HCT116 (cell line): ENCODE measurements at regions not wholly inside any gene's neighbourhood (a gene's known extent, or its start where the extent isn't known, plus 50 kb on each side); places are given as distances from the start of the nearest gene placed in this dataset.

Experiments
- ATAC-seq: fragments of 200-7000 bp; cut with Tn5 transposase; 2 replicates; pipeline ENCODE4 v1.9.1; 2020; ENCODE audit warnings: mild to moderate bottlenecking, moderate library complexity
- BruUV-seq: library from RNA; stranded (reverse); fragments of 400-500 nt; replicated peaks from 2 replicates; lab custom pipeline; 2021; lab: Mats Ljungman, UMichigan
- CTCF ChIA-PET: fragments of 300-600 bp; sonication (Branson Sonifier 250); formaldehyde crosslinking; loops from one replicate; lab custom pipeline; 2021; ENCODE audit warnings: antibody characterized with exemption; lab: Charles Lee
- POLR2A ChIA-PET: fragments of 300-600, 350-600 bp; sonication (Branson Sonifier 250); formaldehyde crosslinking; loops from one replicate; lab custom pipeline; 2021; ENCODE audit warnings: antibody characterized with exemption; lab: Charles Lee
- RAD21 ChIA-PET, 2 experiments: fragments of 300-600 bp; sonication (Branson Sonifier 250); formaldehyde crosslinking; loops; one replicate each; lab custom pipeline; 2023; ENCODE audit warnings: low total read pairs in 2 of 2; ENCODE audit not compliant: uncharacterized antibody in 2 of 2, unreplicated experiment in 2 of 2, low non-redundant PET in 1 of 2; lab: Charles Lee
- DNase-seq: peaks from one replicate; pipeline ENCODE4 v3.0.0-alpha.2; 2010; ENCODE audit warnings: low read depth, low spot score
- H2AFZ ChIP-seq: fragments of 200-600 bp; shearing (Covaris generic), sonication (generic); 2 replicates; pipeline ENCODE4 v1.6.1; 2017; ENCODE audit warnings: low read depth, mixed run types, mixed read lengths, antibody characterized with exemption, low read length; ENCODE audit not compliant: poor library complexity, severe bottlenecking
- H3K27ac ChIP-seq: 2 replicates; pipeline ENCODE4 v1.5.1; 2012; ENCODE audit warnings: low read depth, low read length
- H3K27me3 ChIP-seq: fragments of 200-600 bp; sonication (generic); 2 replicates; pipeline ENCODE4 v1.6.1; 2016; ENCODE audit warnings: mixed run types, low read length, mixed read lengths; ENCODE audit not compliant: insufficient read depth
- H3K36me3 ChIP-seq, 2 experiments: fragments of 200-500 bp in 1 of 2; fragments of 200-600 bp in 1 of 2; sonication (Bioruptor generic) in 1 of 2; sonication (generic) in 1 of 2; 2 replicates each; pipeline versions ENCODE4 v1.5.1 to v1.6.1; 2014 to 2016; ENCODE audit warnings: low read length in 2 of 2, inconsistent platforms in 1 of 2, mixed read lengths in 1 of 2, mixed run types in 1 of 2; ENCODE audit not compliant: insufficient read depth in 2 of 2, control insufficient read depth in 1 of 2
- H3K4me1 ChIP-seq, 2 experiments: fragments of 200-600 bp in 1 of 2; sonication (generic) in 1 of 2; 2 replicates each; pipeline versions ENCODE4 v1.5.1 to v1.6.1; 2012 to 2017; ENCODE audit warnings: low read length in 2 of 2, inconsistent platforms in 1 of 2, mild to moderate bottlenecking in 1 of 2, mixed read lengths in 1 of 2, mixed run types in 1 of 2, moderate library complexity in 1 of 2; ENCODE audit not compliant: insufficient read depth in 2 of 2, control insufficient read depth in 1 of 2
- H3K4me2 ChIP-seq: fragments of 200-600 bp; sonication (generic); 2 replicates; pipeline ENCODE4 v1.6.1; 2017; ENCODE audit warnings: mixed run types, low read length, mixed read lengths
- H3K4me3 ChIP-seq, 2 experiments: fragments of 200-600 bp in 1 of 2; sonication (generic) in 1 of 2; replicated peaks in 1 of 2; 2 replicates each; pipeline ENCODE4 v1.5.1; 2011 to 2016; ENCODE audit warnings: low read length in 2 of 2, control low read depth in 1 of 2, low read depth in 1 of 2, mild to moderate bottlenecking in 1 of 2, mixed read lengths in 1 of 2, mixed run types in 1 of 2
- H3K79me2 ChIP-seq: fragments of 200-600 bp; sonication (generic); 2 replicates; pipeline ENCODE4 v1.6.1; 2017; ENCODE audit warnings: mild to moderate bottlenecking, mixed run types, low read length, moderate library complexity, mixed read lengths; ENCODE audit not compliant: insufficient read depth
- H3K9ac ChIP-seq: fragments of 200-600 bp; sonication (generic); 2 replicates; pipeline ENCODE4 v1.6.1; 2016; ENCODE audit warnings: low read length, mixed read lengths
- H3K9me2 ChIP-seq: fragments of 200-600 bp; sonication (generic), shearing (Covaris generic); 2 replicates; pipeline ENCODE4 v1.6.1; 2017; ENCODE audit warnings: mixed run types, mild to moderate bottlenecking, moderate library complexity; ENCODE audit not compliant: insufficient read depth
- H3K9me3 ChIP-seq, 2 experiments: fragments of 200-500 bp in 1 of 2; fragments of 200-600 bp in 1 of 2; sonication (Bioruptor generic) in 1 of 2; sonication (generic) in 1 of 2; 2 replicates each; pipeline ENCODE4 v1.6.1; 2014 to 2017; ENCODE audit warnings: low read length in 2 of 2, mixed read lengths in 2 of 2, inconsistent platforms in 1 of 2, low read depth in 1 of 2, mild to moderate bottlenecking in 1 of 2, mixed run types in 1 of 2, moderate library complexity in 1 of 2; ENCODE audit not compliant: control insufficient read depth in 1 of 2, insufficient read depth in 1 of 2
- H4K20me1 ChIP-seq: fragments of 200-600 bp; sonication (generic), shearing (Covaris generic); 2 replicates; pipeline ENCODE4 v1.6.1; 2017; ENCODE audit warnings: mixed run types, mild to moderate bottlenecking, moderate library complexity; ENCODE audit not compliant: insufficient read depth
- CBX3 ChIP-seq: IDR thresholded peaks from 2 replicates; pipeline ENCODE4 v1.6.1; 2012; ENCODE audit warnings: low read depth
- EGR1 ChIP-seq: IDR thresholded peaks from 2 replicates; pipeline ENCODE4 v1.6.1; 2012; ENCODE audit warnings: low read depth
- ELF1 ChIP-seq: IDR thresholded peaks from 2 replicates; pipeline ENCODE4 v1.6.1; 2012; ENCODE audit warnings: low read depth, borderline replicate concordance
- EZH2phosphoT487 ChIP-seq: fragments of 200-600 bp; IDR thresholded peaks from 2 replicates; pipeline ENCODE4 v1.6.1; 2018; ENCODE audit warnings: antibody characterized with exemption, borderline replicate concordance
- FOSL1 ChIP-seq: IDR thresholded peaks from 2 replicates; pipeline ENCODE4 v1.6.1; 2012; ENCODE audit warnings: low read depth
- JUND ChIP-seq: IDR thresholded peaks from 2 replicates; pipeline ENCODE4 v1.6.1; 2012
- POLR2AphosphoS5 ChIP-seq: IDR thresholded peaks from 2 replicates; pipeline ENCODE4 v1.6.1; 2011; ENCODE audit warnings: mild to moderate bottlenecking, low read depth, low read length, moderate library complexity
- SIN3A ChIP-seq: IDR thresholded peaks from 2 replicates; pipeline ENCODE4 v1.6.1; 2012; ENCODE audit warnings: low read depth
- SP1 ChIP-seq: IDR thresholded peaks from 2 replicates; pipeline ENCODE4 v1.6.1; 2012; ENCODE audit warnings: low read depth
- TCF7L2 ChIP-seq: IDR thresholded peaks from 2 replicates; pipeline ENCODE4 v1.7.0; 2011; ENCODE audit warnings: borderline replicate concordance, inconsistent platforms; ENCODE audit not compliant: insufficient read depth, insufficient read length; ENCODE audit errors: extremely low read depth
- YY1 ChIP-seq: IDR thresholded peaks from 2 replicates; pipeline ENCODE4 v1.6.1; 2011; ENCODE audit warnings: low read length, low read depth, moderate library complexity, mild to moderate bottlenecking; ENCODE audit not compliant: insufficient replicate concordance; ENCODE audit errors: extremely low read depth
- ZBTB33 ChIP-seq: IDR thresholded peaks from 2 replicates; pipeline ENCODE4 v1.6.1; 2011; ENCODE audit warnings: mild to moderate bottlenecking, low read length, moderate library complexity; ENCODE audit not compliant: insufficient replicate concordance; ENCODE audit errors: extremely low read depth
- intact Hi-C: fragments of 100-400 bp; cut with micrococcal nuclease; formaldehyde crosslinking; loops from 2 replicates; pipeline ENCODE4 v1.10.0; 2022
- TF ChIP-seq, protein P1 (sequence below), 3 experiments: fragments of 200-600 bp in 1 of 3; sonication (generic) in 1 of 3; IDR thresholded peaks in 2 of 3; conservative IDR thresholded peaks in 1 of 3; 2 replicates each; pipeline ENCODE4 v1.5.1; 2012 to 2017; ENCODE audit warnings: low read depth in 2 of 3, low read length in 2 of 3, antibody characterized with exemption in 1 of 3, borderline replicate concordance in 1 of 3, control low read depth in 1 of 3, mild to moderate bottlenecking in 1 of 3, mixed read lengths in 1 of 3, mixed run types in 1 of 3, moderate library complexity in 1 of 3; ENCODE audit not compliant: insufficient read depth in 1 of 3

DNA sequence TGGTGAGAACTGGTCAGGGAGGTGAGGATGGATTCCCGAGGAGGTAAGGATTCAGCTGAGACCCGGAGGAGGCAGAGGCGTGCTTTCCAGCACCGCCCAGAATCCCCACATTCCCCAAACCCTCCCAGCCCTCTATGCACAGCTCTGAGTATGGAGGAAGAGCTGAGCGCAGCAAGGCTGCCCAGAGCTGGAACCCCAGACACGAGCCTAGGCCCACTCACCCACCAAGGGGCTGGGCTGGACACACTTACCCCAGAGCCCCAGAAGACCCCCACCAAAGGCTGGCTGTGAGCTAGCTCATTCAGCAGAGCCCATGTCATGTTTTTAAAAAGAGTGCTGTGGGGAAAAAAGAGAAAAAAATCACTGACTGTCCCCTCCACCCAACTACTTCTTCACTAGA, 271.5 kb downstream of the XXYLT1 start:
- POLR2A ChIA-PET = no interaction called here
- CTCF ChIA-PET = no interaction called here

DNA sequence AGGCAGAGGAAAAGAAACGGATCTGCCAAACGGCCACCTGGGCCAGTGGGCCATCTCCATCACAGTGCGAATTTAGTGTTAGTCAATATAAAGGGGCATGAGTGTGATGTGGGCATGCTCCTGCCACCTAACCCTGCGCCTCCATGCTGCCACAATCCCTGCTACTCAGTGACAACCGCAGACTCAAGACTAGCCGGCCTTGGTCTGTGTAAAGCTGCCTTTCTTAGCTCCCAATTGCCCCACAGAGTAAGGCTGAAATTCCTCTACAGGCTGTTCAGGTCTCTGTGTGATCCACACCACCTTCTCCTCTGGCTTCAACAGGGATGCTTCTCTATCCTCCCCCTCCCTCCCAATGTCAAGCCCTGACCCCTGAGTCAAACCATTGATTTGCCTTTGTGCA, 269.7 kb downstream of the XXYLT1 start:
- Histone ChIP-seq H3K27ac (no peak overlapping the region), H3K9me2 (no peaks in the 10 kb centered on the region), H3K9ac (no peak overlapping the region), H3K79me2 (no peaks in the 10 kb centered on the region), H2AFZ (no peak overlapping the region), H3K4me2 (no peak overlapping the region), H3K27me3 (peaks cover 24% of the 10 kb centered on the region; the same call in 1 of the 2 replicates), H3K4me1 (peaks cover 0 to 9% of the 10 kb centered on the region in 2 experiments; a peak in 1 of 4 replicates), H4K20me1 (no peaks in the 10 kb centered on the region), H3K36me3 (no peaks in the 10 kb centered on the region), H3K9me3 (no peaks in the 10 kb centered on the region), H3K4me3 (no peak overlapping the region)
- intact Hi-C loops = no loop called here
- ATAC-seq = no peak
- POLR2A ChIA-PET = no interaction called here
- CTCF ChIA-PET = interaction anchor here (1.1 kb wide), 2 partner anchors 38 to 318 kb away, joined by 3 to 4 read pairs; no protein-coding TSS in a partner anchor
- no peak for DNase-seq
- BruUV-seq = no TSS peak
- RAD21 ChIA-PET = no interaction called here
- TF ChIP-seq EZH2phosphoT487 (no peak), TCF7L2 (no peak), JUND (no peak), SIN3A (no peak), POLR2AphosphoS5 (no peak), ELF1 (no peak), CBX3 (no peak), EGR1 (no peak), SP1 (no peak)
- TF ChIP-seq, protein P1, sequence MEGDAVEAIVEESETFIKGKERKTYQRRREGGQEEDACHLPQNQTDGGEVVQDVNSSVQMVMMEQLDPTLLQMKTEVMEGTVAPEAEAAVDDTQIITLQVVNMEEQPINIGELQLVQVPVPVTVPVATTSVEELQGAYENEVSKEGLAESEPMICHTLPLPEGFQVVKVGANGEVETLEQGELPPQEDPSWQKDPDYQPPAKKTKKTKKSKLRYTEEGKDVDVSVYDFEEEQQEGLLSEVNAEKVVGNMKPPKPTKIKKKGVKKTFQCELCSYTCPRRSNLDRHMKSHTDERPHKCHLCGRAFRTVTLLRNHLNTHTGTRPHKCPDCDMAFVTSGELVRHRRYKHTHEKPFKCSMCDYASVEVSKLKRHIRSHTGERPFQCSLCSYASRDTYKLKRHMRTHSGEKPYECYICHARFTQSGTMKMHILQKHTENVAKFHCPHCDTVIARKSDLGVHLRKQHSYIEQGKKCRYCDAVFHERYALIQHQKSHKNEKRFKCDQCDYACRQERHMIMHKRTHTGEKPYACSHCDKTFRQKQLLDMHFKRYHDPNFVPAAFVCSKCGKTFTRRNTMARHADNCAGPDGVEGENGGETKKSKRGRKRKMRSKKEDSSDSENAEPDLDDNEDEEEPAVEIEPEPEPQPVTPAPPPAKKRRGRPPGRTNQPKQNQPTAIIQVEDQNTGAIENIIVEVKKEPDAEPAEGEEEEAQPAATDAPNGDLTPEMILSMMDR (IDR thresholded peaks at IDR 0.05 in 2 of 3, conservative IDR thresholded peaks at IDR 0.05 in 1 of 3; ENCODE audit: borderline replicate concordance in 1 of 3, insufficient read depth in 1 of 3, low read depth in 2 of 3, low read length in 2 of 3) = no peak

More for the DNA sequence above, 271.5 kb downstream of the XXYLT1 start:
- H2AFZ ChIP-seq = no peak overlapping the region
- H3K4me2 ChIP-seq = no peak overlapping the region
- DNase-seq (no peak), ATAC-seq (no peak)
- BruUV-seq = no TSS peak
- no peaks in the 10 kb centered on the region for H3K9me2 ChIP-seq
- H3K4me1 ChIP-seq = peaks cover 0 to 9% of the 10 kb centered on the region in 2 experiments; a peak in 1 of 4 replicates
- no peak overlapping the region for H3K4me3 ChIP-seq
- no peaks in the 10 kb centered on the region for H3K79me2 ChIP-seq
- no peaks in the 10 kb centered on the region for H4K20me1 ChIP-seq
- H3K9me3 ChIP-seq = no peaks in the 10 kb centered on the region
- no peak overlapping the region for H3K9ac ChIP-seq
- H3K36me3 ChIP-seq = no peaks in the 10 kb centered on the region
- H3K27me3 ChIP-seq = peaks cover 19% of the 10 kb centered on the region; the same call in 1 of the 2 replicates
- intact Hi-C loops = no loop called here
- no peak overlapping the region for H3K27ac ChIP-seq
- no peak for TF ChIP-seq POLR2AphosphoS5
- TF ChIP-seq TCF7L2 = no peak
- TF ChIP-seq ELF1 = no peak
- TF ChIP-seq FOSL1 = no peak
- no peak for TF ChIP-seq YY1
- no peak for TF ChIP-seq EZH2phosphoT487
- no peak for TF ChIP-seq ZBTB33
- RAD21 ChIA-PET = no interaction called here
